Colonic mucosa (tissue), 4 donors: ENCODE measurements at regions not wholly inside any gene's neighbourhood (a gene's known extent, or its start where the extent isn't known, plus 50 kb on each side); places are given as distances from the start of the nearest gene placed in this dataset.

Experiments used
- DNase-seq: peaks from one replicate; pipeline ENCODE4 v3.0.0-alpha.2; 2020
- H3K27ac ChIP-seq: fragments of 200-600 bp; one replicate; pipeline ENCODE4 v1.8.0; 2021
- H3K27me3 ChIP-seq: fragments of 200-600 bp; one replicate; pipeline ENCODE4 v1.8.0; 2021
- H3K36me3 ChIP-seq: fragments of 200-600 bp; one replicate; pipeline ENCODE4 v1.8.0; 2021
- H3K4me1 ChIP-seq: fragments of 200-600 bp; one replicate; pipeline ENCODE4 v1.8.0; 2021; ENCODE audit warnings: mild to moderate bottlenecking
- H3K4me3 ChIP-seq: fragments of 200-600 bp; one replicate; pipeline ENCODE4 v1.8.0; 2021
- H3K9ac ChIP-seq, 2 donors: one replicate each; pipeline ENCODE4 v1.7.0; 2013; ENCODE audit warnings: control low read depth in 2 of 2, low read depth in 2 of 2, low read length in 2 of 2
- H3K9me3 ChIP-seq: fragments of 200-600 bp; one replicate; pipeline ENCODE4 v1.8.0; 2021
- intact Hi-C: fragments of 100-400 bp; cut with DNase I; formaldehyde crosslinking; loops from one replicate; pipeline ENCODE4 v1.14.1; 2022
- TF ChIP-seq, protein P1 (sequence below): fragments of 200-600 bp; IDR thresholded peaks from one replicate; pipeline ENCODE4 v1.8.0; 2022; ENCODE audit warnings: antibody characterized with exemption, mild to moderate bottlenecking
- donor health status: healthy.
- donor health status: DM: no; HTN: no; CAD: no.
- donor health status: DM: no; HTN: no; CAD: no.

DNA sequence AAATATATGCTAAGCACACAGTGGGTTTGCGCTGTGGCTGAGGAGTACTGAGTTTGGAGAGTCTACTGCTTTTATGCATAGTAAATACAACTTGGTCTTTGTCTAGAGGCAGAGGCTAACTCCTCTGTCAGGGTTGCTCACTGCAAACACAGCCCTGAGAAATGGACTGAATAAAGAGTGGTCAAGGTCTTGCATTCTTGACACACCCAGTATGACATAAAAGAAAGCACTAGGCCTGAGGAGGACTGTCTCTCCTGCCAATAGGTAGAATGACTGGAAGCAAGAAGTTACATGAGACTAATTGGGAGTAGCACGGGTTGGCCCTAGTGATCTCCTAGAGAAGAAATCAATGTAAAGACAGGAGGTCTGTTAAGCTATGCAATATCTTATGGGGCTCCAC, 367.2 kb upstream of the B3GALT2 start:
- Histone ChIP-seq H3K9me3 (no peaks in the 10 kb centered on the region), H3K27me3 (no peaks in the 10 kb centered on the region), H3K4me1 (no peaks in the 10 kb centered on the region), H3K36me3 (no peaks in the 10 kb centered on the region), H3K4me3 (no peak overlapping the region), H3K9ac (no peak overlapping the region), H3K27ac (no peak overlapping the region)
- TF ChIP-seq, protein P1, sequence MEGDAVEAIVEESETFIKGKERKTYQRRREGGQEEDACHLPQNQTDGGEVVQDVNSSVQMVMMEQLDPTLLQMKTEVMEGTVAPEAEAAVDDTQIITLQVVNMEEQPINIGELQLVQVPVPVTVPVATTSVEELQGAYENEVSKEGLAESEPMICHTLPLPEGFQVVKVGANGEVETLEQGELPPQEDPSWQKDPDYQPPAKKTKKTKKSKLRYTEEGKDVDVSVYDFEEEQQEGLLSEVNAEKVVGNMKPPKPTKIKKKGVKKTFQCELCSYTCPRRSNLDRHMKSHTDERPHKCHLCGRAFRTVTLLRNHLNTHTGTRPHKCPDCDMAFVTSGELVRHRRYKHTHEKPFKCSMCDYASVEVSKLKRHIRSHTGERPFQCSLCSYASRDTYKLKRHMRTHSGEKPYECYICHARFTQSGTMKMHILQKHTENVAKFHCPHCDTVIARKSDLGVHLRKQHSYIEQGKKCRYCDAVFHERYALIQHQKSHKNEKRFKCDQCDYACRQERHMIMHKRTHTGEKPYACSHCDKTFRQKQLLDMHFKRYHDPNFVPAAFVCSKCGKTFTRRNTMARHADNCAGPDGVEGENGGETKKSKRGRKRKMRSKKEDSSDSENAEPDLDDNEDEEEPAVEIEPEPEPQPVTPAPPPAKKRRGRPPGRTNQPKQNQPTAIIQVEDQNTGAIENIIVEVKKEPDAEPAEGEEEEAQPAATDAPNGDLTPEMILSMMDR, result no peak
- no peak for DNase-seq
- intact Hi-C loops, result no loop called here

- H3K9me3 ChIP-seq, result no peaks in the 10 kb centered on the region
- H3K4me3 ChIP-seq, result no peak overlapping the region
- DNase-seq, result no peak
- TF ChIP-seq, protein P1, result no peak
- no peak overlapping the region for H3K27ac ChIP-seq
- H3K27me3 ChIP-seq, result no peaks in the 10 kb centered on the region
- intact Hi-C loops, result no loop called here
- H3K36me3 ChIP-seq, result no peaks in the 10 kb centered on the region
- H3K4me1 ChIP-seq, result peaks cover 5% of the 10 kb centered on the region
- no peak overlapping the region for H3K9ac ChIP-seq
Measured at GRCh38 chr1:193552274-193552673, 365.9 kb upstream of the B3GALT2 start.

GRCh38 chr1:193549081-193549480, 362.7 kb upstream of the B3GALT2 start:
- Histone ChIP-seq H3K4me1 (peaks cover 6% of the 10 kb centered on the region), H3K9ac (peak overlapping the region in 1 of 2 donors; percentile 51), H3K36me3 (no peaks in the 10 kb centered on the region), H3K9me3 (no peaks in the 10 kb centered on the region), H3K4me3 (no peak overlapping the region), H3K27me3 (no peaks in the 10 kb centered on the region), H3K27ac (peak overlapping the region; percentile 71)
- DNase-seq, result no peak
- TF ChIP-seq, protein P1, result no peak
- intact Hi-C loops, result loop anchor here (10.0 kb wide), 1 partner anchor 124 kb away; no protein-coding TSS in a partner anchor

- Histone ChIP-seq H3K27me3 (no peaks in the 10 kb centered on the region), H3K4me3 (no peak overlapping the region), H3K9ac (no peak overlapping the region), H3K9me3 (no peaks in the 10 kb centered on the region), H3K4me1 (peaks cover 6% of the 10 kb centered on the region), H3K36me3 (no peaks in the 10 kb centered on the region), H3K27ac (no peak overlapping the region)
- TF ChIP-seq, protein P1, result no peak
- intact Hi-C loops, result loop anchor here (10.0 kb wide), 1 partner anchor 120 kb away; no protein-coding TSS in a partner anchor
- no peak for DNase-seq
Measured at GRCh38 chr1:193545171-193545570, 358.8 kb upstream of the B3GALT2 start.

DNA sequence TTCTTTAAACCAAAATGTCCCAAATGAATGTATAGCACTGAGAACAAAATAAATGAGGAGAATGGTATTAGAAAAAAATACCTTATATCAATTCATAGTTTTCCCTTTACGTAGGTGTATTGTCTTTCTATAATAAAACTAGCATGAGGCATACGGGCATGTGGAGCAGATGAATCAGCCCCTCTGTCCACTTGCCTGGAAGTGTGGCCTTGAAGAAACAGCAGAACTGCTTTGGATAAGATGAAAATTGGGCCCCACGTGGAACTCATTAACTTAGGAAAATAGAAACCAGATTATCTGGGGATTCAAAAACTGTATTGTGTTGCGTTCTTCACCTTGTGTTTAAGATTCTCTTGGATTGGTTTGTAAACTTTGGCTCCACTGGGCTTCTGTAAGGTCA, 356.8 kb upstream of the B3GALT2 start:
- DNase-seq, result no peak
- H3K27ac ChIP-seq, result no peak overlapping the region
- intact Hi-C loops, result loop anchor here (10.0 kb wide), 1 partner anchor 118 kb away; no protein-coding TSS in a partner anchor

More for the DNA sequence above, 356.8 kb upstream of the B3GALT2 start:
- Histone ChIP-seq H3K4me1 (peaks cover 6% of the 10 kb centered on the region), H3K36me3 (no peaks in the 10 kb centered on the region), H3K9ac (no peak overlapping the region), H3K27me3 (no peaks in the 10 kb centered on the region), H3K4me3 (no peak overlapping the region), H3K9me3 (no peaks in the 10 kb centered on the region)
- TF ChIP-seq, protein P1, result no peak
